ENCODE measurements at regions not wholly inside any gene's neighbourhood (a gene's known extent, or its start where the extent isn't known, plus 50 kb on each side); places are given as distances from the start of the nearest gene placed in this dataset.
"Not testable (repeated sequence)": the region's sequence is repeated elsewhere in the genome, so short reads cannot be mapped to it uniquely, and the experiment has no call there.

- H3K9me3 ChIP-seq (ENCODE audit: control insufficient read depth in 5 of 5, low read length in 5 of 5), result peaks cover 3 to 12% (median 4%) of the 10 kb centered on the region in 5 donors
- no peak overlapping the region for H3K27ac ChIP-seq (ENCODE audit: low read depth, low read length)
- H3K4me3 ChIP-seq (ENCODE audit: low read depth in 1 of 5, low read length in 5 of 5), result no peak overlapping the region
- H3K9ac ChIP-seq (ENCODE audit: low read length in 5 of 5), result no peak overlapping the region
- peaks cover 14 to 35% (median 29%) of the 10 kb centered on the region in 5 donors for H3K27me3 ChIP-seq (ENCODE audit: control insufficient read depth in 5 of 5, insufficient read depth in 4 of 5, low read length in 5 of 5)
- H3K4me1 ChIP-seq (ENCODE audit: control insufficient read depth in 5 of 5, insufficient read depth in 5 of 5, low read length in 5 of 5), result peaks cover 0 to 4% (median 4%) of the 10 kb centered on the region in 5 donors
- H3K36me3 ChIP-seq (ENCODE audit: control insufficient read depth in 5 of 5, insufficient read depth in 5 of 5, low read length in 5 of 5), result no peaks in the 10 kb centered on the region
Observed at GRCh38 chr5:174796711-174797192, 72.4 kb downstream of the MSX2 start.

- H3K27me3 ChIP-seq (ENCODE audit: control insufficient read depth in 5 of 5, insufficient read depth in 4 of 5, low read length in 5 of 5), result peaks cover 14 to 35% (median 29%) of the 10 kb centered on the region in 5 donors
- H3K4me3 ChIP-seq (ENCODE audit: low read depth in 1 of 5, low read length in 5 of 5), result no peak overlapping the region
- H3K27ac ChIP-seq (ENCODE audit: low read depth, low read length), result no peak overlapping the region
- H3K4me1 ChIP-seq (ENCODE audit: control insufficient read depth in 5 of 5, insufficient read depth in 5 of 5, low read length in 5 of 5), result peaks cover 0 to 4% (median 4%) of the 10 kb centered on the region in 5 donors
- H3K9ac ChIP-seq (ENCODE audit: low read length in 5 of 5), result no peak overlapping the region
- no peaks in the 10 kb centered on the region for H3K36me3 ChIP-seq (ENCODE audit: control insufficient read depth in 5 of 5, insufficient read depth in 5 of 5, low read length in 5 of 5)
- H3K9me3 ChIP-seq (ENCODE audit: control insufficient read depth in 5 of 5, low read length in 5 of 5), result peaks cover 0 to 3% (median 0%) of the 10 kb centered on the region in 5 donors
Observed at GRCh38 chr5:174794931-174795672, 70.7 kb downstream of the MSX2 start.

GRCh38 chr5:174793684-174794328 lies 69.4 kb downstream of the MSX2 start:
- H3K9ac ChIP-seq (ENCODE audit: low read length in 5 of 5), result no peak overlapping the region
- H3K4me3 ChIP-seq (ENCODE audit: low read depth in 1 of 5, low read length in 5 of 5), result peak overlapping the region in 1 of 5 donors; percentile 22

GRCh38 chr5:174793076-174793475 lies 68.7 kb downstream of the MSX2 start:
- H3K4me1 ChIP-seq (ENCODE audit: control insufficient read depth in 5 of 5, insufficient read depth in 5 of 5, low read length in 5 of 5), result peaks cover 0 to 4% (median 4%) of the 10 kb centered on the region in 5 donors
- no peak overlapping the region for H3K4me3 ChIP-seq (ENCODE audit: low read depth in 1 of 5, low read length in 5 of 5)
- no peaks in the 10 kb centered on the region for H3K36me3 ChIP-seq (ENCODE audit: control insufficient read depth in 5 of 5, insufficient read depth in 5 of 5, low read length in 5 of 5)
- H3K27ac ChIP-seq (ENCODE audit: low read depth, low read length), result no peak overlapping the region
- peaks cover 11 to 26% (median 19%) of the 10 kb centered on the region in 5 donors for H3K27me3 ChIP-seq (ENCODE audit: control insufficient read depth in 5 of 5, insufficient read depth in 4 of 5, low read length in 5 of 5)
- H3K9me3 ChIP-seq (ENCODE audit: control insufficient read depth in 5 of 5, low read length in 5 of 5), result peaks cover 0 to 3% (median 0%) of the 10 kb centered on the region in 5 donors
- H3K9ac ChIP-seq (ENCODE audit: low read length in 5 of 5), result no peak overlapping the region

More at GRCh38 chr5:174793684-174794328, 69.4 kb downstream of the MSX2 start:
- Histone ChIP-seq H3K9me3 (ENCODE audit: control insufficient read depth in 5 of 5, low read length in 5 of 5) (peaks cover 0 to 3% (median 0%) of the 10 kb centered on the region in 5 donors), H3K36me3 (ENCODE audit: control insufficient read depth in 5 of 5, insufficient read depth in 5 of 5, low read length in 5 of 5) (no peaks in the 10 kb centered on the region), H3K4me1 (ENCODE audit: control insufficient read depth in 5 of 5, insufficient read depth in 5 of 5, low read length in 5 of 5) (peaks cover 0 to 4% (median 4%) of the 10 kb centered on the region in 5 donors), H3K27ac (ENCODE audit: low read depth, low read length) (no peak overlapping the region), H3K27me3 (ENCODE audit: control insufficient read depth in 5 of 5, insufficient read depth in 4 of 5, low read length in 5 of 5) (peaks cover 14 to 33% (median 27%) of the 10 kb centered on the region in 5 donors)

- peaks cover 5 to 21% (median 15%) of the 10 kb centered on the region in 5 donors for H3K27me3 ChIP-seq (ENCODE audit: control insufficient read depth in 5 of 5, insufficient read depth in 4 of 5, low read length in 5 of 5)
- not testable (repeated sequence) for H3K4me1 ChIP-seq (ENCODE audit: control insufficient read depth in 5 of 5, insufficient read depth in 5 of 5, low read length in 5 of 5); H3K27ac ChIP-seq (ENCODE audit: low read depth, low read length); H3K9me3 ChIP-seq (ENCODE audit: control insufficient read depth in 5 of 5, low read length in 5 of 5); H3K36me3 ChIP-seq (ENCODE audit: control insufficient read depth in 5 of 5, insufficient read depth in 5 of 5, low read length in 5 of 5); H3K4me3 ChIP-seq (ENCODE audit: low read depth in 1 of 5, low read length in 5 of 5); H3K9ac ChIP-seq (ENCODE audit: low read length in 5 of 5)
Observed at GRCh38 chr5:174792265-174792664, 67.9 kb downstream of the MSX2 start.

- H3K36me3 ChIP-seq (ENCODE audit: control insufficient read depth in 5 of 5, insufficient read depth in 5 of 5, low read length in 5 of 5), result no peaks in the 10 kb centered on the region
- no peak overlapping the region for H3K27ac ChIP-seq (ENCODE audit: low read depth, low read length)
- peaks cover 5 to 17% (median 9%) of the 10 kb centered on the region in 5 donors for H3K27me3 ChIP-seq (ENCODE audit: control insufficient read depth in 5 of 5, insufficient read depth in 4 of 5, low read length in 5 of 5)
- H3K9ac ChIP-seq (ENCODE audit: low read length in 5 of 5), result no peak overlapping the region
- H3K4me1 ChIP-seq (ENCODE audit: control insufficient read depth in 5 of 5, insufficient read depth in 5 of 5, low read length in 5 of 5), result peaks cover 0 to 4% (median 4%) of the 10 kb centered on the region in 5 donors
- no peak overlapping the region for H3K4me3 ChIP-seq (ENCODE audit: low read depth in 1 of 5, low read length in 5 of 5)
- peaks cover 0 to 6% (median 3%) of the 10 kb centered on the region in 5 donors for H3K9me3 ChIP-seq (ENCODE audit: control insufficient read depth in 5 of 5, low read length in 5 of 5)
Observed at GRCh38 chr5:174790906-174791305, 66.5 kb downstream of the MSX2 start.

GRCh38 chr5:174789596-174789995 lies 65.2 kb downstream of the MSX2 start:
- peaks cover 5 to 14% (median 9%) of the 10 kb centered on the region in 5 donors for H3K27me3 ChIP-seq (ENCODE audit: control insufficient read depth in 5 of 5, insufficient read depth in 4 of 5, low read length in 5 of 5)
- peaks cover 0 to 14% (median 3%) of the 10 kb centered on the region in 5 donors for H3K9me3 ChIP-seq (ENCODE audit: control insufficient read depth in 5 of 5, low read length in 5 of 5)
- peaks cover 0 to 4% (median 4%) of the 10 kb centered on the region in 5 donors for H3K4me1 ChIP-seq (ENCODE audit: control insufficient read depth in 5 of 5, insufficient read depth in 5 of 5, low read length in 5 of 5)
- no peak overlapping the region for H3K9ac ChIP-seq (ENCODE audit: low read length in 5 of 5)
- no peak overlapping the region for H3K4me3 ChIP-seq (ENCODE audit: low read depth in 1 of 5, low read length in 5 of 5)
- no peak overlapping the region for H3K27ac ChIP-seq (ENCODE audit: low read depth, low read length)
- no peaks in the 10 kb centered on the region for H3K36me3 ChIP-seq (ENCODE audit: control insufficient read depth in 5 of 5, insufficient read depth in 5 of 5, low read length in 5 of 5)

GRCh38 chr5:174785120-174785680 lies 60.8 kb downstream of the MSX2 start:
- no peaks in the 10 kb centered on the region for H3K36me3 ChIP-seq (ENCODE audit: control insufficient read depth in 5 of 5, insufficient read depth in 5 of 5, low read length in 5 of 5)
- no peaks in the 10 kb centered on the region for H3K4me1 ChIP-seq (ENCODE audit: control insufficient read depth in 5 of 5, insufficient read depth in 5 of 5, low read length in 5 of 5)
- no peak overlapping the region for H3K4me3 ChIP-seq (ENCODE audit: low read depth in 1 of 5, low read length in 5 of 5)
- H3K27me3 ChIP-seq (ENCODE audit: control insufficient read depth in 5 of 5, insufficient read depth in 4 of 5, low read length in 5 of 5), result no peaks in the 10 kb centered on the region
- peaks cover 0 to 16% (median 3%) of the 10 kb centered on the region in 5 donors for H3K9me3 ChIP-seq (ENCODE audit: control insufficient read depth in 5 of 5, low read length in 5 of 5)
- H3K9ac ChIP-seq (ENCODE audit: low read length in 5 of 5), result no peak overlapping the region
- H3K27ac ChIP-seq (ENCODE audit: low read depth, low read length), result no peak overlapping the region
